A549 (cell line): ENCODE measurements at regions not wholly inside any gene's neighbourhood (a gene's known extent, or its start where the extent isn't known, plus 50 kb on each side); places are given as distances from the start of the nearest gene placed in this dataset.

ENCODE experiments used
- CEBPB ChIP-seq, 2 experiments: fragments of >200 bp in 1 of 2; sonication (Bioruptor Twin) in 1 of 2; formaldehyde crosslinking in 1 of 2; IDR thresholded peaks; 2 replicates each; pipeline ENCODE4 v1.6.1; 2012 to 2016
- EP300 ChIP-seq, 2 experiments: fragments of >200 bp; sonication (Bioruptor Twin); formaldehyde crosslinking; IDR thresholded peaks; 2 replicates in 1 of 2; 3 replicates in 1 of 2; pipeline ENCODE4 v1.6.1; 2016 to 2017
- ESRRA ChIP-seq: fragments of 150-350 bp; IDR thresholded peaks from 2 replicates; pipeline ENCODE4 v1.6.1; 2014; ENCODE audit warnings: mild to moderate bottlenecking, low read length, borderline replicate concordance
- JUNB ChIP-seq: fragments of >200 bp; sonication (Bioruptor Twin); formaldehyde crosslinking; IDR thresholded peaks from 2 replicates; pipeline ENCODE4 v1.6.1; 2016
- POLR2A ChIP-seq: IDR thresholded peaks from 2 replicates; pipeline ENCODE4 v1.6.1; 2012; ENCODE audit warnings: mild to moderate bottlenecking, low read length
- RNF2 ChIP-seq: fragments of 200-600 bp; sonication (generic); IDR thresholded peaks from 2 replicates; pipeline ENCODE4 v1.6.1; 2016; ENCODE audit warnings: low read depth, mild to moderate bottlenecking, antibody characterized with exemption, moderate library complexity, borderline replicate concordance
- ZC3H11A ChIP-seq: fragments of 450-650 bp; IDR thresholded peaks from 2 replicates; pipeline ENCODE4 v1.6.1; 2014; ENCODE audit warnings: antibody characterized with exemption, mild to moderate bottlenecking
- TF ChIP-seq, protein P1 (sequence below): fragments of >200 bp; sonication (Bioruptor Twin); formaldehyde crosslinking; IDR thresholded peaks from 3 replicates; pipeline ENCODE4 v1.5.1; 2016
- TF ChIP-seq, protein P2 (sequence below): fragments of 450-650 bp; IDR thresholded peaks from 2 replicates; pipeline ENCODE4 v1.6.1; 2014; ENCODE audit warnings: antibody characterized with exemption

DNA sequence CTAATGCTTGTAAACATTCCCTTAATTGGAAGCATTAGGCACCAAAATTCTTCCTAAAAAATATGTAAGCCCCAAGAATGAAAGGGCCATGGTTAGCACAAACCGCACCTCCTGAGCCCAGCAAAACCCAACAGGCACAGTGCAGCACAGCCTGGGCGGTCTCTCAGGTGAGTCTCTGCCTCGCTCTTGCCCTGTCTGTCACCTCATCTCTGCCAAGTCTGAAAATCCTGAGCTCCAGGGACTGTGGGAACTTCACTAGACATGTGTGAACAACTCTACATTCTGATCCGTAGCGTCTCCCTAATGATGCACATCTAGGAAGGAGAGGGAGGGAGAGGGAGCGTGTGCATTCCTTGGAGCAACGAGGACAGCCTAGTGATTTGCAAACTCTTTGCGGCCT lies 88.8 kb upstream of the GJB6 start:
- TF ChIP-seq POLR2A = no peak
- TF ChIP-seq, protein P1, sequence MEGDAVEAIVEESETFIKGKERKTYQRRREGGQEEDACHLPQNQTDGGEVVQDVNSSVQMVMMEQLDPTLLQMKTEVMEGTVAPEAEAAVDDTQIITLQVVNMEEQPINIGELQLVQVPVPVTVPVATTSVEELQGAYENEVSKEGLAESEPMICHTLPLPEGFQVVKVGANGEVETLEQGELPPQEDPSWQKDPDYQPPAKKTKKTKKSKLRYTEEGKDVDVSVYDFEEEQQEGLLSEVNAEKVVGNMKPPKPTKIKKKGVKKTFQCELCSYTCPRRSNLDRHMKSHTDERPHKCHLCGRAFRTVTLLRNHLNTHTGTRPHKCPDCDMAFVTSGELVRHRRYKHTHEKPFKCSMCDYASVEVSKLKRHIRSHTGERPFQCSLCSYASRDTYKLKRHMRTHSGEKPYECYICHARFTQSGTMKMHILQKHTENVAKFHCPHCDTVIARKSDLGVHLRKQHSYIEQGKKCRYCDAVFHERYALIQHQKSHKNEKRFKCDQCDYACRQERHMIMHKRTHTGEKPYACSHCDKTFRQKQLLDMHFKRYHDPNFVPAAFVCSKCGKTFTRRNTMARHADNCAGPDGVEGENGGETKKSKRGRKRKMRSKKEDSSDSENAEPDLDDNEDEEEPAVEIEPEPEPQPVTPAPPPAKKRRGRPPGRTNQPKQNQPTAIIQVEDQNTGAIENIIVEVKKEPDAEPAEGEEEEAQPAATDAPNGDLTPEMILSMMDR = no peak
- no peak for TF ChIP-seq EP300 (IDR thresholded peaks at IDR 0.05)
- no peak for TF ChIP-seq ZC3H11A
- TF ChIP-seq JUNB = no peak
- TF ChIP-seq, protein P2, sequence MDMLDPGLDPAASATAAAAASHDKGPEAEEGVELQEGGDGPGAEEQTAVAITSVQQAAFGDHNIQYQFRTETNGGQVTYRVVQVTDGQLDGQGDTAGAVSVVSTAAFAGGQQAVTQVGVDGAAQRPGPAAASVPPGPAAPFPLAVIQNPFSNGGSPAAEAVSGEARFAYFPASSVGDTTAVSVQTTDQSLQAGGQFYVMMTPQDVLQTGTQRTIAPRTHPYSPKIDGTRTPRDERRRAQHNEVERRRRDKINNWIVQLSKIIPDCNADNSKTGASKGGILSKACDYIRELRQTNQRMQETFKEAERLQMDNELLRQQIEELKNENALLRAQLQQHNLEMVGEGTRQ = no peak
- TF ChIP-seq ESRRA = no peak
- no peak for TF ChIP-seq RNF2
- TF ChIP-seq CEBPB (IDR thresholded peaks at IDR 0.05) = no peak
